GM19328 (cell line): ENCODE measurements at regions not wholly inside any gene's neighbourhood (a gene's known extent, or its start where the extent isn't known, plus 50 kb on each side); places are given as distances from the start of the nearest gene placed in this dataset.
"Not testable (repeated sequence)": the region's sequence is repeated elsewhere in the genome, so short reads cannot be mapped to it uniquely, and the experiment has no call there.

Source experiments
- ATAC-seq: cut with Tn5 transposase; IDR thresholded peaks from one replicate; pipeline ENCODE4 v1.9.1; 2021; ENCODE audit warnings: mild to moderate bottlenecking, moderate library complexity; ENCODE audit not compliant: unreplicated experiment

DNA sequence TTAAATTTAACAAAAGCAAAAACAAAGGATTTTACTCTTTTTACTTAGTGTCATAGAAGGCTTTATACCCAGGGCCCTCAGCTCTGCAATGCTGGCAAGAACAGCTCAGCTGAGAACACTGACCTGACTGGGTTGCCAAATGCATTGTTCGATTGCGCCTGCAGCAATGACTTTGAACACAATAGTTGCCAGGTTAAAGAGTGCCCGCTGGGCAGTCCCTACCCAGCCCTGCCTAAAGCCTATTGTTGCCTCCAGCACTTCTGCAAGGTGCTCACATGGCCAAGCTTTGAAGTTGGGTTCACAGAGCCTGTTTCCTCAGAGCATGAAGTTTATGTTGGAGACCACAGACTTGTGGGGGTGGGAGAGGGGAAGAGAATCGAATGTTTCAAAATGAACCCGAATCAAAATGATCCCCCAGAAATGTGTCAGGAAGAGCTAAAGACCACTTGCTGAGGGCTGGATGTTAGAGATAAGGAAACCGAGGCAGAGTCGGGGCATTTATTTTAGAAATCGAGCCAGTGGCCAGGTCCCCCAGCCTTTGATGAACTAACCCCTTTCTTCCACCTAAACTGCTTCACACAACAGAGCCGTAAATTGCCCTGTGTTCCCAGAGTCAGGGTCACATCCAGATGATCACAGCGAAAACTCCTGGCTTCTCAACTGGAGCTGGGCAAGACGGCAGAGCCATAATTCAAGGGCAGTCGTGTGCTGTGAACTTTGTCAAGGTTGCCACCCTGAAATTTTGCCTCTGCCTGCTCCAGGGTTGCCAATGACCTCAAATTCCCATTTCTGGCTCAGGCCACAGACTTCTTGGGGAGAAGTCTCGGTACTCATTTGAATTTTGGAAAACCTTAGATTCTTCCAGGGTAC is 55.0 kb downstream of the FOXA2 start:
- no peak for ATAC-seq

DNA sequence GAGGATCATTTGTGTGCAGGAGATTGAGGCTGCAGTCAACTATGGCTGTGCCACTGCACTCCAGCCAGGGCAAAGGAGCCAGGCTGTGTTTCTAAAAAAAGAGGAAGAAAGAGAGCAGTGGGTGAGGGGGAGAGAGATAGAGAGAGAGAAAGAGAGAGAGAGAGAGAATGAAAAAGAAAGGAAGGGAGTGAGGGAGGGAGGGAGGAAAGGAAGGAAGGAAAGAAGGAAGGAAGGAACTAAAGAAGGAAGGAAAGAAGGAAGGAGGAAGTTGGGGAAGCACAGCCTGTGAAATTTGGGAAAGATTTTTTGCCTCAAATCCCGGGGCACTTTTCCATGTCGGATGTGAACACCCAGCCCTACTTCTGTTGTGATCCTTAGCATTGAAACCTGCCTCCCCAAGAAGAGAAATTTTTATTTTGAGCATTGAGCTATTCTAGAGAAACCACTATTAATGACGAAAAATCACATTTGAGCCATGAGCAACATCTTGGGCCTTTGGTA is 57.8 kb downstream of the FOXA2 start:
- no peak for ATAC-seq

DNA sequence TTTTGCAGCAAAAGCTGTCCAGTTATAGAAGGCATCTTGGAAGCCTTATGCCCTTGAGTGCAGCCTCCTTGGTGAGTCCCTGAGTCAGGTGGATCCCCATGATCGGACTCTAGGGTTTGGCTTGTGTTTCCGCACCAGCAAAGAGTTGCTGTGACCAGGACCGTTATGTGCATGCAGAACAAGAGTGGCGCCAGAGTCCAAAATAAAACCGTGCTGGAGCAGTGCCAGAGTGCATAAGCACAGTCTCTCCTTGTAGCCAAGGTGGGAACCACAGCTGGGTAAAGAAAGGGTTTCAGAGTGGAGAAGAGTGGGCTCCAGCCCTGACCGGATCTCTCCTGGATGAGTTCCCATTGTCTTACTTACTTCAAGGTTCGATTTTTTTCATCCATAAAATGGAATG is 58.6 kb downstream of the FOXA2 start:
- ATAC-seq: no peak

DNA sequence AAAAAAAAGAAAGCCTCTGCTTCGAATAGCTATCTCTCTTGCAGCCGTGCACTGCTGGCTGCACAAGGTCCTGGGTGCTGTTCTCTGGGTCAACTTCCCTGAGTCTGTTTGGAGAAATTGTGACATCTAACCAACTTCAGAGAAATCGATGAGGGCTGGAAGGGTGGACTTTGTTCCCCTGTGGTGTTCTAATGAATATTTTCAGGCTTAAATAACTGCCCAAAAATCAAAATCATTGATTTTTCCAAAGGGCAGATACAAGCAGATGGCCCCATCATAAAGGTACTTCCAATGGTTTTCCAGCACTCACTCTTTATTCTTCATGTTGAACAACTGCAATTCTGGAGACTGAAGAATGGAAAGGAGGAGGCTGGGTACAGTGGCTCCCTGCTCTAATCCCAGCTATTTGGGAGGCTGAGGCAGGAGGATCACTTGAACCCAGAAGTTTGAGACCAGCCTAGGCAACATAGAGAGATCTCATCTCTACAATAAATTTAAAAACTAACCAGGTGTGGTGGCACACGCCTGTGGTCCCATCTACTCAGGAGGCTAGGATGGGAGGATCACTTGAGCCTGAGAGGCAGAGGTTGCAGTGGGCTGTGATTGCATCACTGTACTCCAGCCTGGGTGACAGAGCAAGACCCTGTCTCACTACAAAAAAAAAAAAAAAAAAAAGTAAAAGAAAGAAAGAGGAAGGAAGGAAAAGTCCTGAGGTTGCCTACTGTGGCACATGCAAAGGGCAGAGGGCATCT is 59.1 kb downstream of the FOXA2 start:
- no peak for ATAC-seq

DNA sequence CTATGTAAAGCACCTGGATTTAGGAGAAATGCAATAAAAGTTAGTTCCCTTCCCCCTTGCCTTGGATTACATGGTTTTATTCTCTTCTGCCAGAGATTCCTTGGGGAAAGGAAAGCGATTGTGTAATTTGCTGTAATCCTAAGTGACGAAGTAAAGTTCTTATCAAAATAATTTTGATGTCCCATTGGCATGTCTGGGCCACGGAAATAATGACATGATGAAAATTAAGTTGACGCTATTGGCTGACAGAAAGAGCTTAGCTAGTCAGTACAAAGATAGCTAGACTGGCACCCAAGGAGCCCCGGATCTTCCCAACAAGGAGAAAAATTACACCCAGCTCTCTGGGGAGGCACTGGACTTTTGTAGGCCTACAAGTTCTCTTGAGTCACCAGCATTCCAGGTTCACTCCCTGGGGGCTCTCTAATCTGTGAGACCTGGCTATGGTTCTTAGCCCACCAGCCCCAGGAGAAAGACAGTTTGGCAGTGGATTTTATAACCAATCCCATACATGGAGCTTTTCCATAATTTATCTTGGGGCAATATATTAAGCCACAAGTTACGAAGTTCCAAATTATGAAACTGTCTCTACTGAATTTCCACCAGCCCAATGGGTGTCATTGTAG is 59.9 kb downstream of the FOXA2 start:
- no peak for ATAC-seq

DNA sequence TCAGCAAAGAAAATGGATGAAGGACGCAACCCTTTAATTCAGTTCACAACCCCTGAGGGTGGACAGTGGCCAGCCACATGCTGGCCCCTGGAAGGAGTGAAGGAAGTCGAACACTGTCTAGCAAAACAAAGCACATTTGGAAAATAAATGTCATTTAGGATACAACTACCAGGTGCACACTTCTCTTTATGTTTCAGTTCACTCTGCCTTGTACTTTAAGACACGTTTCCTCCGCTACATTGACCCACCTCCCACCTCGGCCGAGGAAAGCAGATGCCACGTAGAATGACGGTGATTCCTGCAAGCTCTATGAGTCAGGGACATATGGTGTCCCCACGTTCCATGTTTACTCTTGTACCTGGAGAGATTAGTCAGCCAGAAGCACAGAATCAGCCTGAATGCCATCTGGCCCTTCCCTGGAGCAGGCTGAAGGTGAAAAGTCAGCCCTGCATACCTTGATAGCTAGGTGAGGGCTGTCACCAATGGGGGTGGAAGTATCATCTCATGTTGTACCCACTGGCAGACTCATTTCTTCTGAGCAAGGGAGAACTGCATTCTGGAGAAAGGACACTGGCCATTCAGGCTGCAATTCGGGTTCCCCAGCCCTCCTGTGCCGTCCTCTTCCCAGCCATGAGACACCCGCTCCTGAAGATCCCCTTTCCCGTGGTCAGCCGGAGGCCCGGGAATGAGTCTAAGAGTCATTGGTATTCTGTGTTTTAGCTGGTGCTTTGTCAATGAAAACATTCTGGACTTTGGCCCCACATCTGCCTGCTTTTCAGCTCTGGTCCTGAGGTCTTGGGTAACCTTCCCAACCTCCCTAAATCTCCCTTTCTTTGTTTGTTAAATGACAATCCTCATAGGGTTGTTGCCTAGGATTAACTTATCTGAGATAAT is 60.6 kb downstream of the FOXA2 start:
- no peak for ATAC-seq

DNA sequence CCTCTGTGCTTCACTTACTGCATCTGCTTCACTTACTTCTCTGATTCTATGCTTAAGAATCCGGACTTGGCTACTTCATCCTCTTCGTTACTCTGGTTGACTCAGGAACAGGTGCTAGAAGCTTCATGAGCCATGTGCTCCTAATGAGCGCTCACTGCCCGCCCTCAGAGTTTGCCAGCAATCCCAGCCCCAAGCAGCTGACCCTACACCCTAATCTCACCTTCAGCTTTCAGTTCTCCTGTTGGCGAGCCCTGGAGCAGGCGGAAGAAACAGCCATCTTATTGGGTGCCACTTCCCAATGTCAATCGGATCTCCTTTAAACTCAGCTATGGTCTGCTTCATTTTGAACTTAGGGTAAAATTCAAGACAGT is 61.3 kb downstream of the FOXA2 start:
- no peak for ATAC-seq

DNA sequence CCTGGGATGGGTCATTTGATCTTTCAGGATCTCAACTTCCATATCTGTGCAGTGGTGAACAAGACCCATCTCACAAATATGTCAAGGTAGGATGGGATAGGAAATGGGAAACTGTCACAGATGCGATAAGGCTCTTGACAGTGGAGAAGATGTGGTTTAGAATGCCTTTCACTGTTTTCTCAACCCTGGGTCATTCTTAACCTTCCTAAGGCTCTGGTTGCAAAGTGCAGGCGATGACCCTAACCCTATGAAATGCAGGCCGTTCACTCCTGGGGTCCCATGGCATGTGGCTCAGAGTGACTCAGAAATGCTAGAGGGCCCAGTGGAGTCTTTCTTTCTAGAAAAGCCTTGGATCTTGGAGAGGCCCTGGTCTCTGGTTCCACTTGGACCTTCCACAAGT is 61.7 kb downstream of the FOXA2 start:
- no peak for ATAC-seq

DNA sequence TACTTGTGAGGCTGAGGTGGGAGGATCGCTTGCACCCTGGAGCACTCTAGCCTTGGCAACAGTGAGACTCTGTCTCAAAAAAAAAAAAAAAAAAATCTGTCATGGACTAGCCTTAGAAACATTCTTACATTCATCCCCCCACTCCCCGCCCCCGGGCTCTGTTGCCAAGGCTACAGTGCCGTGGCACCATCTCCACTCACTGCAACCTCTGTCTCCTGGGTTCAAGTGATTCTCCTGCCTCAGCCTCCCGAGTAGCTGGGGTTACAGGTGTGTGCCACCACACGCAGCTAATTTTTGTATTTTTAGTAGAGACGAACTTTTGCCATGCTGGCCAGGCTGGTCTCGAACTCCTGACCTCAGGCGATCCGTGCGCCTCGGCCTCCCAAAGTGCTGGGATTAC is 62.4 kb downstream of the FOXA2 start:
- not testable (repeated sequence) for ATAC-seq

DNA sequence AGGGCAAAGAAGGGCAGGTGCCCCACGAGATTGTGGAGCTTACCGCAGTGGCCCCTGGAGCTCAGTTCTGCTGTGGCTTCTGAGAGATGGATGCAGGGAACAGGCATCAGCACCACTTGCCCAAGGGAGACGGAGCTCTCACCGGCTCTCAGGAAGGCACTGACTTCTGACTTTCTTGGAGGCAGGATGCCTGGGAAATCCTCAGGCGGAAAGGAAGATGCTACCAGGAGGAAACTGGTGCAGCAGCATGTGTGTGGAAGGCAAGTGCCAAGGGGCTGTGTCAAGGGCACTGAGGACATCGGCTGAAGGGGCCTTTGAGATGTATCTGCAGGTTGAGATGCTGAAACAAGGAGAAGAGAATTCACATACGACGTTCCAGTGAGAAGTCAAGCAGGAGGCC is 64.0 kb downstream of the FOXA2 start:
- ATAC-seq: no peak

DNA sequence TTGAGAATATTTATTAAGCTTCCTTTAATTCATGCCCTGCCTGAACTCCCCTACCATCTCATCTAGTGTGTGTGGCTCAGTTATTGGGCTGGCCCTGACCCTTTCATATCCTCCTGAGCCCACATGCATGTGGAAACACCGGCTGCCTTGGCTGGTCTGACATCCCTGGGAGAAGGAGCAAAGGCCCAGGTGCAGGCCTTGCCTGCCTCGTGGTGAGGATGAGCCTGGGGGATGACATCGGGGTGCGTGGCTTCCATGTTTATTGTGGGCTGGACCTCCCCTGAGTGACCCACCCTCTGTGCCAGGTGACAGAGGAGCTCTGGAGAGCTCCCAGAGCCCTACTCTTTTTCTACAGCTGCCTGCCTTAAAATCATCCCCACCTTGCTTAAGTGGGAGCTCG is 69.1 kb downstream of the FOXA2 start:
- ATAC-seq: no peak

DNA sequence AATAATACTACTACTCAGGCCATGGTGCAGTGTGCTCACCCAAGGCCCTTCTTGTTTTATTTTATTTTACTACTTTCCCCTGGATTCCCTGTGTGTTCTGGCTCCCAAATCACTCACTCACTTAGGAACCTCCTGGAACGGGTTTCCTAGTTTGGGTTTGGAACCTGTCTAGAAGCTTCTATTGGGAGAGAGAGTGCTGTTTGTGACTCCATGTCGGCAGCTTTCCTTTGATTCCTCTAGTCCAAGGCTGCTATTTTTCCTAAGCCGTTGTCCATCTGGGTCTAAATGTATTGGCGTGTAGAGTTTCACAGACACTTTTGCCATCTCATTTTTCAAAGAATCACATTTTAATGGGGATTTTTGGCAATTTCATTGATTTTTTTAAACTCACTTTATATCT is 70.8 kb downstream of the FOXA2 start:
- no peak for ATAC-seq

DNA sequence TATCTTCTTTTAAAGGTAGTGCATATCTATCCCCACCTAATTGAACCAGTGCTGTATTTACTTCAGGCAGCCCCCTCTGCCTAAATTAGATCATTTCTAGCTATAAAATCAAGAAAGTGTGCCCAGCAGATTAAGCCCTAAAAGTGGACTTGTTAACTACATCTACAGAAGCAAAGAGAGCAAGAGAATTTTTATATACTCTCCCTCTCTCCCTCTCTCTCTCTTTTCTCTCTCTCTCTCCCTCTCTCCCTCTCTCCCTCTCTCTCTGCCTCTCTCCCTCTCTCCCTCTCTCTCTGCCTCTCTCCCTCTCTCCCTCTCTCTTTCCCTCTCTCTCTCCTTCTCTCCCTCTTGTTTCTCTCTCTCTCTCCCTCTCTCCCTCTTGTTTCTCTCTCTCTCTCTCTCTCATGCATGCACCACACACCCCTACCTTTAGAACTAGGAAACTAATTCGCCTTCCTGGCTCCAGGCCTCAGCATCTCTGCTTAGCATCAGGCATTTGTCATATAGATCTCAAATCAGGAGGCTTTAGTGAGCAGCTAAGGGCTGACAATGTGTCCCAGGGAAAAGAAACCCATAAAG is 71.4 kb downstream of the FOXA2 start:
- no peak for ATAC-seq

DNA sequence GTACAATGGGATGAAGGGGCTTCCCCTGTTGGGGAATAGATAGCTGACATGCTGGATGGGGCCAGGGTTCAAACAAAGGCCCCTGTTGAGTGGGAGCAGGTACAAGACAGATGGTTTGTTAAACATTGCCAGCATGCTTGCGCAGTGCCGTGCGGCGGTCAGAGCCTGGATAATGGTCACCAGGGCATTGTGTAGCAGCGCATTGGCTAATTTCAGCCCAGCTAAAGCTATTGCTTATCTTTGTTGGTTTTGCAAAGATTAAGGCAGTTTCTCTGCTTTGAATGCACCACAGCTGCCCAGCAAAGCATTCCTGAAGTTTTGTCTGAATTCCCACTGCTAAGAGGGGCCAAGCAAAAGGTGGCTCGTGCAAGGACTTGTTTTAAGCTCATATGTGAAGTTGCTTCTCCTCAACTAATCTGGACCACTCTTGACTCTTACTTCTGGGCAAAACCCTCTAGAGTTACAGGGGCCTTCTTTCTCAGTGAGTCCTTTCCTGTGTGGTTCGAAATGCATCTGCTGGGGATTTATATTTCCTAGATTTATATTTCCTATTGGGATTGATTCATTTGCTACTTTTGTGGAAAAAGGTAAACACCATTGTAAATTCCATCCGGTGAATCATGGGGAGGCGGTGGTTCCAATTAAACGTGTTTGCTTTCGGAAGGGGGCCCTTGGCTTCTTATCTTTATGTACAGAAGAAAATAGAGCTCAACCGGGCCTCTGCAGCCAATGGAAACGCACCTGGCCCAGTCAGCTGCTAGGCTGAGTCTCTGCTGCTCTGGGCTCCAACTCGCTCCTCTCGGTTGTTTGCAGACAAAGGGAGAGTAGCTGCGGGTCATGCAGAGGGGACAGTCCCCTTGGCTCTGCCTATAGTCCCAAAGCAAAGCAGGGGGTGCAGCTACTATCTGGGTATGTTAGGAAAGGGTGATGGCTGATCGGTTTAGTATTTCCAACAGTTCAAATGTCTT is 72.1 kb downstream of the FOXA2 start:
- ATAC-seq: no peak

DNA sequence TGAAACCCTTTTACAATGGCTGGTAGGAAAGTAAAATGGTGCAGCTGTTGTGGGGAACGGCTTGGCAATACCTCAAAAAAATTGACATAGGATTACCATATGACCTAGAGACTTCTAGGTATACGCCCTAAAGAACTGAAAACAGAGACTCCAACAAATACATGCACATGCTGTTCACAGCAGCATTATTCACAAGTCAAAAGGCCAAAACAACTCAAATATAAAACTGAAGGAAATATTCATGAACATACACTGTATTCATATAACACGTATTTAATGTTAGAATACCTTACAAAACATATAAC is 74.6 kb downstream of the FOXA2 start:
- no peak for ATAC-seq

DNA sequence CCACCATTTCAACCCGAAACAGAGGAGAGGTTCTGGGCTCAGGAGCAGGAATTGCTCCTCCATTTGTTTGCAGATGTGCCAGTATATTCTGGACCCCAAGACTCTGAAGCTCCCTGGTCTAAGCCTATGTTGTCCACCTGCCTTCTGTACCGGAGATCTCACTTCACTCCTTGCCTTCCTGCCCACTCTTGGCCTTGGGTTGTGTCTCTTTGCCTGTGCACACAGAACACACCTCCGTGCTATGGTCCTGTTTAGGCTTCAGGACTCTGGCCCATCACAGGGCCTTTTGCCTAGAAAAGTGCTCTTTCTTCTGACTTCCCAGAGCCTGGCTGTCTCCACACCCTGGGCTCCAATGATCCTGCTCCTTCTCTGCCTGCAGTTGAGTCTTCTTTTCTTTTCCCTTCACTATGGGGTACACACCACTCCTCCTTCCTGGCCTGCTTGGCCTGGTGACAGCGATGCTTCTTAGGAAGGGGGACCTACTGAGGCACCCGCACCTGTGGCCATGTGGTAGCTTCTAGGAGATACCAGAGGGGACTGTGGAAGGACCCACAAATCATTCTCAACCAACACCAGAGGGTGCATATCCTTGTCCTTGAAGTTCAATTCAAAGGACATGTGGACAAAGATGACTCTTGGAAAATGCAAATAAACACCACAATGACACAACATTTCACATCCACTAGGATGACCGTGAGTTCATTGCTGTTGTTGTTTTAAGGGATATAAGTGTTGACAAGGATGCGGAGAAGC is 75.1 kb downstream of the FOXA2 start:
- ATAC-seq: no peak

DNA sequence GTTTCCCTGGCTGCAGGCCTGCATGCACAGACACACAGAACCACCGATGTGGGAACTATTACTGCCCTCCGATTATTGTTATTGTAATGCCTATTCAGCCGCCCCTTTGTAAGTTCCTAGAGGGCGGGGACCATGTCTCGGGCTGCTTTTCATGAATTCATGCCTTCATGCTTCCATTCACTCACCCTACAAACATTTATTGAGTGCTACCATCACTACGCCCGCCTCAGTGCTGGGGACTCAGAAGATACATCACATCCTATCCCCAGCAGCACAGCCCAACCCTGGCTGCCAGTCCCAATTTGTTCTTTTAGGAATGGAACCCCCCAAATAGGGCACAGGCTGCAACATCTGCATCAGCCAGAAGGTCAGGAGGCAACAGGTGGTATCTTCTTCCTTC is 75.9 kb downstream of the FOXA2 start:
- ATAC-seq: no peak

DNA sequence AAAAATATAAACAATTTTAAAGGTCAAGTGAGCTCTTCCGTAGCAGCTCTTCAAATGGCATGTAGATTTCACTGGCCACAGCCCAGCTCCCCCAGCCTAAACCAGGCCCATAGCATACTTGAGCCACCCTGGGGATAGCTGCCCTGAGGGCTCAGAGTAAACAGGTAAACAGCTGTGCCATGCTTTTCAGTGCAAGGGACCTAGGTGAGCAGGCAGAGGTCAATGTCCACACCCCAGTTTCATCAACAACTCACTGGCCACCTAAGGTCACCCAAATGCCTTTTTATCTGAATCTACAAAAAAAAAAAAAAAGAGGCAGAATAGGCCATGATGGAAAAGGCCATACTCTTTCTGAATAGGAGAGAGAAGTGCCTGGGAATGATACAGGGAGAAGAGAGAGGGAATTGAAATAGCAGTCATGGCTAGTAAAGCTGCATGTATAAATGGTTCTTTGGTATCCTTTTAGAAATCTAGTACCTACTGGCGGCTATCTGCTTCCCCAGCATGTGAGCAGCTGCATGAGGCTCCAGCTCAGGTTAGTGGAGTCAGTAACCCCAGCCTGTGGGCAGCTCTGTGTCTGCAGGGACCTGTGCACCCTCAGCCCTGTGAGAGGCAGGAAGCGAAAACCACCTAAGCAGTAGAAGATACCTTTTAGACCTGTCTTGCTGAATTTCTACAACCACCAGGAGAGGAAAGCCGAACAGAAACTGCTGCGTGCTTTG is 77.0 kb downstream of the FOXA2 start:
- no peak for ATAC-seq
